ENCODE measurements at regions not wholly inside any gene's neighbourhood (a gene's known extent, or its start where the extent isn't known, plus 50 kb on each side); places are given as distances from the start of the nearest gene placed in this dataset.

- TF ChIP-seq POLR2A (IDR thresholded peaks at IDR 0.05; ENCODE audit: low read depth, low read length) (no peak), POLR2AphosphoS5 (IDR thresholded peaks at IDR 0.05; ENCODE audit: low read depth, low read length) (no peak), TAF1 (IDR thresholded peaks at IDR 0.05; ENCODE audit: borderline replicate concordance, low read depth, low read length) (no peak)
These were observed 187.8 kb downstream of the TSN start for GRCh38 chr2:121943285-121943684.
